IMR-90 (cell line): ENCODE measurements at regions not wholly inside any gene's neighbourhood (a gene's known extent, or its start where the extent isn't known, plus 50 kb on each side); places are given as distances from the start of the nearest gene placed in this dataset.

ENCODE experiments used
- ATAC-seq: fragments of 200-7000 bp; cut with Tn5 transposase; 2 replicates; pipeline ENCODE4 v1.9.1; 2020; ENCODE audit warnings: low read depth, mild to moderate bottlenecking, moderate library complexity
- BruUV-seq: library from RNA; stranded (reverse); fragments of 400-500 nt; replicated peaks from 2 replicates; lab custom pipeline; 2021; lab: Mats Ljungman, UMichigan
- CTCF ChIA-PET: fragments of 300-600 bp; formaldehyde crosslinking; extraction: SDS; loops from one replicate; lab custom pipeline; 2021; ENCODE audit warnings: antibody characterized with exemption; lab: Yijun Ruan, JAX
- POLR2A ChIA-PET: fragments of 300-600 bp; sonication (Branson Sonifier 250); formaldehyde crosslinking; loops from one replicate; lab custom pipeline; 2022; ENCODE audit warnings: antibody characterized with exemption; ENCODE audit not compliant: unreplicated experiment; lab: Charles Lee
- DNase-seq: peaks from one replicate; pipeline ENCODE4 v3.0.0; 2013
- H2AFZ ChIP-seq: replicated peaks from 2 replicates; pipeline ENCODE3; 2013; ENCODE audit warnings: low read length, mild to moderate bottlenecking; ENCODE audit not compliant: poor library complexity
- H2AK5ac ChIP-seq: 2 replicates; pipeline ENCODE4 v1.6.1; 2013; ENCODE audit warnings: low read depth, low read length, inconsistent platforms
- H2AK9ac ChIP-seq: replicated peaks from 2 replicates; pipeline ENCODE3; 2013; ENCODE audit warnings: mild to moderate bottlenecking, low read depth, low read length, moderate library complexity; ENCODE audit not compliant: poor library complexity
- H2BK120ac ChIP-seq: 2 replicates; pipeline ENCODE4 v1.6.1; 2013; ENCODE audit warnings: low read depth, low read length, inconsistent platforms
- H2BK15ac ChIP-seq: 3 replicates; pipeline ENCODE4 v1.6.1; 2013; ENCODE audit warnings: low read depth, low read length, inconsistent platforms
- H2BK20ac ChIP-seq: 2 replicates; pipeline ENCODE4 v1.6.1; 2013; ENCODE audit warnings: low read depth, mild to moderate bottlenecking, inconsistent platforms, low read length, moderate library complexity
- H2BK5ac ChIP-seq: 2 replicates; pipeline ENCODE4 v1.6.1; 2013; ENCODE audit warnings: mild to moderate bottlenecking, low read depth, low read length, inconsistent platforms; ENCODE audit not compliant: poor library complexity, severe bottlenecking
- H3K14ac ChIP-seq: replicated peaks from 2 replicates; pipeline ENCODE4 v1.6.1; 2013; ENCODE audit warnings: low read depth, low read length, inconsistent platforms
- H3K18ac ChIP-seq: 2 replicates; pipeline ENCODE4 v1.6.1; 2013; ENCODE audit warnings: low read depth, low read length, control low read depth
- H3K23ac ChIP-seq: 2 replicates; pipeline ENCODE4 v1.6.1; 2013; ENCODE audit warnings: low read depth, low read length, inconsistent platforms
- H3K27ac ChIP-seq: 2 replicates; pipeline ENCODE4 v1.5.1; 2013; ENCODE audit warnings: mild to moderate bottlenecking, control low read depth, low read length; ENCODE audit not compliant: insufficient read depth
- H3K27me3 ChIP-seq: 2 replicates; pipeline ENCODE4 v1.6.1; 2013; ENCODE audit warnings: low read length; ENCODE audit not compliant: control insufficient read depth, insufficient read depth
- H3K36me3 ChIP-seq: 2 replicates; pipeline ENCODE4 v1.6.1; 2013; ENCODE audit warnings: low read length, mixed read lengths; ENCODE audit not compliant: control insufficient read depth, insufficient read depth
- H3K4ac ChIP-seq: 2 replicates; pipeline ENCODE4 v1.6.1; 2013; ENCODE audit warnings: low read depth, low read length, inconsistent platforms
- H3K4me1 ChIP-seq: 2 replicates; pipeline ENCODE4 v1.6.1; 2013; ENCODE audit warnings: low read length, mixed read lengths; ENCODE audit not compliant: control insufficient read depth, insufficient read depth
- H3K4me2 ChIP-seq: 2 replicates; pipeline ENCODE4 v1.6.1; 2013; ENCODE audit warnings: low read depth, mild to moderate bottlenecking, control low read depth, low read length, moderate library complexity
- H3K4me3 ChIP-seq: 2 replicates; pipeline ENCODE4 v1.5.1; 2013; ENCODE audit warnings: low read depth, mild to moderate bottlenecking, control low read depth, low read length, moderate library complexity; ENCODE audit not compliant: insufficient read depth
- H3K56ac ChIP-seq: 2 replicates; pipeline ENCODE4 v1.6.1; 2013; ENCODE audit warnings: low read length, inconsistent platforms; ENCODE audit not compliant: insufficient read depth; ENCODE audit errors: extremely low read depth
- H3K79me1 ChIP-seq, 2 experiments: 2 replicates each; pipeline ENCODE4 v1.6.1; 2013; ENCODE audit warnings: low read length in 2 of 2, inconsistent platforms in 1 of 2, low read depth in 1 of 2
- H3K9ac ChIP-seq: 2 replicates; pipeline ENCODE4 v1.6.1; 2013; ENCODE audit warnings: low read depth, low read length, control low read depth
- H3K9me1 ChIP-seq: 2 replicates; pipeline ENCODE4 v1.6.1; 2013; ENCODE audit warnings: low read length, inconsistent platforms; ENCODE audit not compliant: insufficient read depth
- H3K9me3 ChIP-seq: 2 replicates; pipeline ENCODE4 v1.6.1; 2013; ENCODE audit warnings: low read length; ENCODE audit not compliant: control insufficient read depth, insufficient read depth
- H4K20me1 ChIP-seq: 2 replicates; pipeline ENCODE4 v1.6.1; 2013; ENCODE audit warnings: low read length, inconsistent platforms; ENCODE audit not compliant: insufficient read depth
- H4K5ac ChIP-seq: 2 replicates; pipeline ENCODE4 v1.6.1; 2013; ENCODE audit warnings: mild to moderate bottlenecking, low read depth, low read length, control low read depth
- H4K8ac ChIP-seq, 2 experiments: 2 replicates each; pipeline ENCODE4 v1.6.1; 2013; ENCODE audit warnings: low read depth in 2 of 2, low read length in 2 of 2, control low read depth in 1 of 2, inconsistent platforms in 1 of 2
- H4K91ac ChIP-seq: 2 replicates; pipeline ENCODE4 v1.6.1; 2013; ENCODE audit warnings: low read depth, low read length, inconsistent platforms; ENCODE audit not compliant: insufficient read depth
- MAFK ChIP-seq: IDR thresholded peaks from 2 replicates; pipeline ENCODE4 v1.6.1; 2012; ENCODE audit warnings: low read depth, low read length, improper control_type of control experiment
- SMC3 ChIP-seq: fragments of 150-350 bp; IDR thresholded peaks from 2 replicates; pipeline ENCODE4 v1.6.1; 2016; ENCODE audit warnings: low read depth, mild to moderate bottlenecking, antibody characterized with exemption, low read length, moderate library complexity
- WGBS, 2 experiments: methylation state at CpG; one replicate each; pipeline versions ENCODE4 v1.1.5 to v1.1.7; 2013; ENCODE audit warnings: missing lambda C conversion rate in 2 of 2; ENCODE audit not compliant: insufficient read length in 1 of 2; ENCODE audit errors: extremely low coverage in 2 of 2; 5-methylcytosine and 5-hydroxymethylcytosine counted together
- dilution Hi-C: fragments of 300-500 bp; cut with HindIII; formaldehyde crosslinking; loops from one replicate; pipeline ENCODE4 v1.14.3; 2018; ENCODE audit warnings: low sequenced_read_pairs; ENCODE audit not compliant: unreplicated experiment
- in situ Hi-C: fragments of 300-500 bp; cut with MboI; formaldehyde crosslinking; loops from 3 replicates; pipeline ENCODE4 v1.14.3; 2019; ENCODE audit warnings: low sequenced_read_pairs, inconsistent platforms, mixed read lengths
- intact Hi-C: fragments of 100-400 bp; cut with micrococcal nuclease; formaldehyde crosslinking; loops from 2 replicates; pipeline ENCODE4 v1.10.0; 2022

- Histone ChIP-seq H3K9me1 (no peaks in the 10 kb centered on the region), H3K9me3 (peaks cover 2% of the 10 kb centered on the region; the same call in 1 of the 2 replicates), H3K4me3 (no peak overlapping the region), H3K56ac (no peak overlapping the region), H3K18ac (no peak overlapping the region), H3K79me1 (no peaks in the 10 kb centered on the region), H4K5ac (no peak overlapping the region), H2BK20ac (no peak overlapping the region), H2BK120ac (no peak overlapping the region), H3K27me3 (no peaks in the 10 kb centered on the region), H4K91ac (no peak overlapping the region), H4K20me1 (no peaks in the 10 kb centered on the region), H2AK5ac (no peak overlapping the region), H2AFZ (no peak overlapping the region), H3K14ac (no peak overlapping the region), H2BK5ac (no peak overlapping the region), H3K27ac (no peak overlapping the region), H3K23ac (no peak overlapping the region), H3K4me2 (no peak overlapping the region), H2BK15ac (no peak overlapping the region), H4K8ac (no peak overlapping the region), H2AK9ac (no peak overlapping the region), H3K4me1 (no peaks in the 10 kb centered on the region), H3K36me3 (no peaks in the 10 kb centered on the region), H3K9ac (no peak overlapping the region), H3K4ac (no peak overlapping the region)
- in situ Hi-C loops, result no loop called here
- ATAC-seq, result no peak
- TF ChIP-seq SMC3 (no peak), MAFK (no peak)
- intact Hi-C loops, result no loop called here
- WGBS, 2 experiments, result 0% methylated on average over 1 of the region's 3 CpGs; no CpG with 5 or more reads in 1 of the 2 experiments
- no peak for DNase-seq
- POLR2A ChIA-PET, result no interaction called here
- dilution Hi-C loops, result no loop called here
- BruUV-seq, result no TSS peak
- CTCF ChIA-PET, result no interaction called here
Observed at GRCh38 chr13:72259528-72259927, 392.5 kb upstream of the DACH1 start.
